OCI-LY1 (cell line): ENCODE measurements at regions not wholly inside any gene's neighbourhood (a gene's known extent, or its start where the extent isn't known, plus 50 kb on each side); places are given as distances from the start of the nearest gene placed in this dataset.

Experiments
- H2AFZ ChIP-seq: fragments of 200-600 bp; sonication (generic), shearing (Covaris generic); 2 replicates; pipeline ENCODE4 v1.6.0; 2014; ENCODE audit warnings: antibody characterized with exemption, mild to moderate bottlenecking, low read length
- H3F3A ChIP-seq: fragments of 200-600 bp; sonication (generic), shearing (Covaris generic); 2 replicates; pipeline ENCODE4 v1.6.0; 2014; ENCODE audit warnings: mild to moderate bottlenecking, antibody characterized with exemption, low read length, moderate library complexity; ENCODE audit not compliant: insufficient read depth
- H3K27ac ChIP-seq: fragments of 200-600 bp; sonication (generic); 2 replicates; pipeline ENCODE4 v1.5.1; 2014; ENCODE audit warnings: low read length, mixed run types, mild to moderate bottlenecking, low read depth; ENCODE audit not compliant: poor library complexity, severe bottlenecking
- H3K27me3 ChIP-seq: fragments of 200-600 bp; sonication (generic); 2 replicates; pipeline ENCODE4 v1.6.0; 2014; ENCODE audit warnings: antibody characterized with exemption, mild to moderate bottlenecking, low read length, moderate library complexity; ENCODE audit not compliant: insufficient read depth
- H3K36me3 ChIP-seq: fragments of 200-600 bp; sonication (generic); 2 replicates; pipeline ENCODE4 v1.6.1; 2014; ENCODE audit warnings: mild to moderate bottlenecking, antibody characterized with exemption, low read length, moderate library complexity, mixed read lengths; ENCODE audit not compliant: insufficient read depth
- H3K4me1 ChIP-seq: fragments of 200-600 bp; sonication (generic); 2 replicates; pipeline ENCODE4 v1.5.1; 2014; ENCODE audit warnings: mild to moderate bottlenecking, low read length, moderate library complexity; ENCODE audit not compliant: insufficient read depth, severe bottlenecking
- H3K4me2 ChIP-seq: fragments of 200-600 bp; sonication (generic), shearing (Covaris generic); 2 replicates; pipeline ENCODE4 v1.6.1; 2014; ENCODE audit warnings: low read length
- H3K4me3 ChIP-seq: fragments of 200-600 bp; sonication (generic); 2 replicates; pipeline ENCODE4 v1.5.1; 2014; ENCODE audit warnings: low read length, low read depth, mild to moderate bottlenecking, mixed read lengths; ENCODE audit not compliant: poor library complexity, severe bottlenecking
- H3K79me2 ChIP-seq: fragments of 200-600 bp; shearing (Covaris generic); 2 replicates; pipeline ENCODE4 v1.6.1; 2016; ENCODE audit warnings: mixed run types, low read length, mixed read lengths; ENCODE audit not compliant: insufficient read depth
- H3K9ac ChIP-seq: fragments of 200-600 bp; sonication (generic), shearing (Covaris generic); 2 replicates; pipeline ENCODE4 v1.6.1; 2014; ENCODE audit warnings: mild to moderate bottlenecking, low read length, mixed read lengths
- H3K9me2 ChIP-seq: fragments of 200-600 bp; sonication (generic), shearing (Covaris generic); 2 replicates; pipeline ENCODE4 v1.6.1; 2014; ENCODE audit warnings: low read depth, mild to moderate bottlenecking, low read length, mixed read lengths
- H3K9me3 ChIP-seq: fragments of 200-600 bp; shearing (Covaris generic); 2 replicates; pipeline ENCODE4 v1.6.1; 2014; ENCODE audit warnings: low read length, mixed read lengths
- H4K20me1 ChIP-seq: fragments of 200-600 bp; sonication (generic), shearing (Covaris generic); 2 replicates; pipeline ENCODE4 v1.6.0; 2016; ENCODE audit warnings: mild to moderate bottlenecking, low read length; ENCODE audit not compliant: insufficient read depth
- CTCF ChIP-seq: fragments of 200-600 bp; sonication (generic), shearing (Covaris generic); IDR thresholded peaks from 2 replicates; pipeline ENCODE4 v1.5.1; 2017; ENCODE audit warnings: mild to moderate bottlenecking, antibody characterized with exemption, low read length, moderate library complexity, mixed read lengths
- EZH2 ChIP-seq: fragments of 200-600 bp; sonication (generic), shearing (Covaris generic); IDR thresholded peaks from 2 replicates; pipeline ENCODE4 v1.8.0; 2017; ENCODE audit warnings: borderline replicate concordance, mixed run types, mild to moderate bottlenecking, antibody characterized with exemption, low read length, moderate library complexity, mixed read lengths

- H3K4me3 ChIP-seq = no peak overlapping the region
Observed at GRCh38 chrX:42414057-42414456, 363.9 kb downstream of the PPP1R2C start.

GRCh38 chrX:42399632-42400024 lies 378.3 kb downstream of the PPP1R2C start:
- H3K4me2 ChIP-seq = no peak overlapping the region
- H3K27me3 ChIP-seq = no peaks in the 10 kb centered on the region
- H3K9me2 ChIP-seq = no peaks in the 10 kb centered on the region
- H3K4me1 ChIP-seq = no peaks in the 10 kb centered on the region
- no peaks in the 10 kb centered on the region for H3K36me3 ChIP-seq
- H3K27ac ChIP-seq = no peak overlapping the region
- no peaks in the 10 kb centered on the region for H4K20me1 ChIP-seq
- no peak for TF ChIP-seq CTCF
- TF ChIP-seq EZH2 = no peak
- H2AFZ ChIP-seq = no peak overlapping the region
- no peaks in the 10 kb centered on the region for H3K9me3 ChIP-seq
- H3K9ac ChIP-seq = no peak overlapping the region
- no peaks in the 10 kb centered on the region for H3F3A ChIP-seq
- H3K79me2 ChIP-seq = no peaks in the 10 kb centered on the region
- no peak overlapping the region for H3K4me3 ChIP-seq

More at GRCh38 chrX:42414057-42414456, 363.9 kb downstream of the PPP1R2C start:
- Histone ChIP-seq H3K79me2 (no peaks in the 10 kb centered on the region), H4K20me1 (no peaks in the 10 kb centered on the region), H3K9ac (no peak overlapping the region), H3K4me1 (no peaks in the 10 kb centered on the region), H3F3A (no peaks in the 10 kb centered on the region), H3K27me3 (no peaks in the 10 kb centered on the region), H3K27ac (no peak overlapping the region), H3K9me2 (no peaks in the 10 kb centered on the region), H2AFZ (no peak overlapping the region), H3K9me3 (no peaks in the 10 kb centered on the region), H3K36me3 (no peaks in the 10 kb centered on the region), H3K4me2 (no peak overlapping the region)
- no peak for TF ChIP-seq EZH2
- TF ChIP-seq CTCF = no peak

- Histone ChIP-seq H3F3A (no peaks in the 10 kb centered on the region), H3K4me1 (no peaks in the 10 kb centered on the region), H3K36me3 (no peaks in the 10 kb centered on the region), H3K79me2 (no peaks in the 10 kb centered on the region), H3K27me3 (no peaks in the 10 kb centered on the region), H3K9me2 (no peaks in the 10 kb centered on the region), H3K4me2 (no peak overlapping the region), H2AFZ (no peak overlapping the region), H3K9me3 (no peaks in the 10 kb centered on the region), H3K4me3 (no peak overlapping the region), H3K9ac (no peak overlapping the region), H3K27ac (no peak overlapping the region), H4K20me1 (no peaks in the 10 kb centered on the region)
- TF ChIP-seq CTCF (no peak), EZH2 (no peak)
Observed at GRCh38 chrX:42398967-42399631, 378.9 kb downstream of the PPP1R2C start.
